ENCODE measurements at regions not wholly inside any gene's neighbourhood (a gene's known extent, or its start where the extent isn't known, plus 50 kb on each side); places are given as distances from the start of the nearest gene placed in this dataset.

GRCh38 chr6:18536591-18537055 lies 149.5 kb downstream of the RNF144B start:
- Histone ChIP-seq H3K9me3 (no peaks in the 10 kb centered on the region), H3K27me3 (ENCODE audit: insufficient read depth) (no peaks in the 10 kb centered on the region; the same call in 1 of the 2 replicates), H4K20me1 (ENCODE audit: insufficient read depth) (no peaks in the 10 kb centered on the region), H3K79me2 (ENCODE audit: insufficient read depth) (no peaks in the 10 kb centered on the region), H2AFZ (ENCODE audit: low read depth) (no peak overlapping the region), H3K27ac (ENCODE audit: low read depth in 2 of 2, low read length in 1 of 2) (peak overlapping the region in 1 of 2 experiments; percentile 58; a peak in 1 of 4 replicates), H3F3A (replicated peaks; ENCODE audit: insufficient read depth) (no peaks in the 10 kb centered on the region), H3K4me3 (ENCODE audit: low read depth in 2 of 2, low read length in 1 of 2) (no peak overlapping the region), H3K4me2 (no peak overlapping the region), H3K9ac (no peak overlapping the region), H3K36me3 (replicated peaks in 1 of 2; ENCODE audit: control insufficient read depth in 1 of 2, insufficient read depth in 2 of 2, low read length in 1 of 2) (no peaks in the 10 kb centered on the region), H3K4me1 (ENCODE audit: control insufficient read depth in 1 of 2, insufficient read depth in 2 of 2, low read depth in 1 of 2, low read length in 1 of 2) (peaks cover 0 to 3% of the 10 kb centered on the region in 2 experiments; a peak in 2 of 4 replicates), H3K9me2 (no peaks in the 10 kb centered on the region)
- TF ChIP-seq GABPA (IDR thresholded peaks at IDR 0.05; ENCODE audit: low read depth) (no peak), EP300 (IDR thresholded peaks at IDR 0.05; ENCODE audit: borderline replicate concordance in 1 of 2, low read depth in 1 of 2, low read length in 1 of 2) (peak in 1 of 2 experiments; percentile 24; a peak in 1 of 4 replicates), GATA2 (CRISPR knock-in tag; IDR thresholded peaks at IDR 0.05) (peak; percentile 46)
- ChIA-PET CTCF (interaction anchor here (2.5 kb wide), 1 partner anchor 8 kb away, joined by 9 read pairs; no protein-coding TSS in a partner anchor), POLR2A (no interaction called here)
- WGBS (ENCODE audit: low lambda C conversion rate) = 14% methylated on average over 5 of the region's 6 CpGs
- DNase-seq = peak; percentile 12

GRCh38 chr6:18538315-18538714 lies 151.2 kb downstream of the RNF144B start:
- no peaks in the 10 kb centered on the region for H3K79me2 ChIP-seq (ENCODE audit: insufficient read depth)
- H3K9me2 ChIP-seq = no peaks in the 10 kb centered on the region
- no peaks in the 10 kb centered on the region for H3K9me3 ChIP-seq
- H3F3A ChIP-seq (replicated peaks; ENCODE audit: insufficient read depth) = no peaks in the 10 kb centered on the region
- no peak overlapping the region for H3K4me3 ChIP-seq (ENCODE audit: low read depth in 2 of 2, low read length in 1 of 2)
- no peaks in the 10 kb centered on the region for H4K20me1 ChIP-seq (ENCODE audit: insufficient read depth)
- ChIA-PET CTCF (interaction anchor here (2.5 kb wide), 1 partner anchor 10 kb away, joined by 9 read pairs; no protein-coding TSS in a partner anchor), POLR2A (no interaction called here)
- no peak for TF ChIP-seq RCOR1 (IDR thresholded peaks at IDR 0.05; ENCODE audit: low read length)
- no peak for TF ChIP-seq EP300 (IDR thresholded peaks at IDR 0.05; ENCODE audit: borderline replicate concordance in 1 of 2, low read depth in 1 of 2, low read length in 1 of 2)
- no peak for TF ChIP-seq PBX3 (IDR thresholded peaks at IDR 0.05)
- no peak for TF ChIP-seq CTCF (IDR thresholded peaks at IDR 0.05)
- TF ChIP-seq JUND (IDR thresholded peaks at IDR 0.05) = no peak
- no peak for TF ChIP-seq FOXJ3 (CRISPR knock-in tag; IDR thresholded peaks at IDR 0.05)
- no peak for TF ChIP-seq MXI1 (IDR thresholded peaks at IDR 0.05; ENCODE audit: low read depth, low read length)
- TF ChIP-seq TEAD4 (IDR thresholded peaks at IDR 0.05; ENCODE audit: borderline replicate concordance, insufficient read depth) = no peak
- no peak for TF ChIP-seq EZH2phosphoT487 (IDR thresholded peaks at IDR 0.05; ENCODE audit: borderline replicate concordance, low read depth)
- TF ChIP-seq YY1 (IDR thresholded peaks at IDR 0.05; ENCODE audit: low read depth) = no peak
- no peak for TF ChIP-seq CHD2 (IDR thresholded peaks at IDR 0.05; ENCODE audit: low read length, partially characterized antibody)
- DNase-seq = no peak
- no peaks in the 10 kb centered on the region for H3K36me3 ChIP-seq (replicated peaks in 1 of 2; ENCODE audit: control insufficient read depth in 1 of 2, insufficient read depth in 2 of 2, low read length in 1 of 2)
- WGBS (ENCODE audit: low lambda C conversion rate) = 30% methylated on average over 3 of the region's 3 CpGs
- no peak overlapping the region for H3K27ac ChIP-seq (ENCODE audit: low read depth in 2 of 2, low read length in 1 of 2)
- peaks cover 0 to 3% of the 10 kb centered on the region in 2 experiments; a peak in 2 of 4 replicates for H3K4me1 ChIP-seq (ENCODE audit: control insufficient read depth in 1 of 2, insufficient read depth in 2 of 2, low read depth in 1 of 2, low read length in 1 of 2)
- no peaks in the 10 kb centered on the region; the same call in 1 of the 2 replicates for H3K27me3 ChIP-seq (ENCODE audit: insufficient read depth)
- H3K4me2 ChIP-seq = no peak overlapping the region
- H2AFZ ChIP-seq (ENCODE audit: low read depth) = no peak overlapping the region
- H3K9ac ChIP-seq = no peak overlapping the region
